H1 (cell line): ENCODE measurements at regions not wholly inside any gene's neighbourhood (a gene's known extent, or its start where the extent isn't known, plus 50 kb on each side); places are given as distances from the start of the nearest gene placed in this dataset.
A peak's percentile ranks its signal among the peaks of the same experiment; 100 is the strongest.

Experiments
- CTCF ChIA-PET: fragments of 300-600 bp; sonication (Branson Sonifier 250); formaldehyde crosslinking; loops from one replicate; lab custom pipeline; 2021; ENCODE audit not compliant: partially characterized antibody; lab: Charles Lee
- POLR2A ChIA-PET: fragments of 300-600 bp; sonication (Branson Sonifier 250); formaldehyde crosslinking; loops from one replicate; lab custom pipeline; 2021; ENCODE audit warnings: inconsistent platforms; ENCODE audit not compliant: partially characterized antibody; lab: Charles Lee
- DNase-seq, 2 experiments: peaks; one replicate each; pipeline versions ENCODE4 v3.0.0 to v3.0.0-alpha.2; 2010 to 2022; ENCODE audit warnings: low spot score in 2 of 2, low read depth in 1 of 2, mixed read lengths in 1 of 2
- FAIRE-seq: peaks from 2 replicates; lab custom pipeline; 2011; peaks lifted over from hg19 to GRCh38; lab: Jason Lieb, UNC
- H2AFZ ChIP-seq: 2 replicates; pipeline ENCODE4 v1.8.1; 2012; ENCODE audit warnings: low read length, inconsistent platforms
- H2AK5ac ChIP-seq: 2 replicates; pipeline ENCODE4 v1.6.1; 2013; ENCODE audit warnings: low read depth, low read length
- H2BK120ac ChIP-seq: replicated peaks from 2 replicates; pipeline ENCODE3; 2013; ENCODE audit warnings: low read depth, low read length, inconsistent platforms
- H2BK12ac ChIP-seq: 2 replicates; pipeline ENCODE4 v1.6.1; 2013; ENCODE audit warnings: low read depth, low read length
- H2BK15ac ChIP-seq: 2 replicates; pipeline ENCODE4 v1.6.1; 2013; ENCODE audit warnings: low read length
- H2BK20ac ChIP-seq: 2 replicates; pipeline ENCODE4 v1.6.1; 2013; ENCODE audit warnings: low read length
- H2BK5ac ChIP-seq: 2 replicates; pipeline ENCODE4 v1.6.1; 2013; ENCODE audit warnings: low read depth, low read length
- H3K14ac ChIP-seq: 2 replicates; pipeline ENCODE4 v1.6.1; 2013; ENCODE audit warnings: inconsistent platforms; ENCODE audit not compliant: insufficient read length
- H3K18ac ChIP-seq: 2 replicates; pipeline ENCODE4 v1.6.1; 2013; ENCODE audit warnings: low read length; ENCODE audit errors: extremely low read depth
- H3K23ac ChIP-seq: 2 replicates; pipeline ENCODE4 v1.6.1; 2013; ENCODE audit warnings: inconsistent platforms; ENCODE audit not compliant: insufficient read length
- H3K23me2 ChIP-seq: 2 replicates; pipeline ENCODE4 v1.6.1; 2013; ENCODE audit warnings: low read depth, low read length
- H3K27ac ChIP-seq: 2 replicates; pipeline ENCODE4 v1.6.1; 2011; ENCODE audit warnings: low read depth, low read length, inconsistent platforms
- H3K27me3 ChIP-seq, 4 experiments: replicated peaks in 1 of 4; 1 replicate in 1 of 4; 2 replicates in 3 of 4; pipeline versions ENCODE4 v1.6.1 to v1.8.1; 2011 to 2013; ENCODE audit warnings: low read length in 3 of 4, mild to moderate bottlenecking in 3 of 4, inconsistent platforms in 2 of 4, mixed read lengths in 2 of 4, moderate library complexity in 1 of 4; ENCODE audit not compliant: control insufficient read depth in 3 of 4, insufficient read depth in 3 of 4; ENCODE audit errors: extremely low read depth in 1 of 4
- H3K36me3 ChIP-seq, 4 experiments: 2 replicates each; pipeline versions ENCODE4 v1.6.1 to v1.8.1; 2011 to 2013; ENCODE audit warnings: mild to moderate bottlenecking in 4 of 4, low read length in 3 of 4, moderate library complexity in 2 of 4, control low read depth in 1 of 4, inconsistent platforms in 1 of 4; ENCODE audit not compliant: insufficient read depth in 4 of 4, control insufficient read depth in 2 of 4
- H3K4ac ChIP-seq: replicated peaks from 2 replicates; pipeline ENCODE3; 2013; ENCODE audit warnings: low read length, low read depth, mixed read lengths, inconsistent platforms; ENCODE audit not compliant: insufficient read length
- H3K4me1 ChIP-seq, 4 experiments: replicated peaks in 1 of 4; 1 replicate in 1 of 4; 2 replicates in 3 of 4; pipeline versions ENCODE4 v1.6.1 to v1.8.1; 2011 to 2013; ENCODE audit warnings: low read length in 3 of 4, inconsistent platforms in 2 of 4, mixed read lengths in 1 of 4; ENCODE audit not compliant: insufficient read depth in 4 of 4, control insufficient read depth in 3 of 4
- H3K4me2 ChIP-seq, 2 experiments: 2 replicates each; pipeline versions ENCODE4 v1.6.1 to v1.8.1; 2011 to 2013; ENCODE audit warnings: low read depth in 2 of 2, low read length in 2 of 2, control low read depth in 1 of 2, inconsistent platforms in 1 of 2, mild to moderate bottlenecking in 1 of 2; ENCODE audit not compliant: insufficient read depth in 1 of 2
- H3K4me3 ChIP-seq, 4 experiments: fragments of 200-600, 300-600 bp in 1 of 4; sonication (generic), shearing (Covaris generic), sonication (Bioruptor Twin) in 1 of 4; 2 replicates each; pipeline versions ENCODE4 v1.5.1 to v1.8.1; 2011 to 2016; ENCODE audit warnings: low read length in 4 of 4, low read depth in 3 of 4, control low read depth in 2 of 4, inconsistent platforms in 2 of 4, mild to moderate bottlenecking in 2 of 4, mixed read lengths in 1 of 4, moderate library complexity in 1 of 4; ENCODE audit not compliant: insufficient read depth in 2 of 4; ENCODE audit errors: extremely low read depth in 1 of 4
- H3K56ac ChIP-seq: replicated peaks from 2 replicates; pipeline ENCODE3; 2013; ENCODE audit warnings: low read depth, mild to moderate bottlenecking, mixed read lengths, low read length, inconsistent platforms; ENCODE audit not compliant: insufficient read length
- H3K79me1 ChIP-seq: 2 replicates; pipeline ENCODE4 v1.6.1; 2013; ENCODE audit warnings: low read depth, low read length, control low read depth
- H3K79me2 ChIP-seq, 2 experiments: 2 replicates each; pipeline versions ENCODE4 v1.6.1 to v1.8.1; 2012 to 2013; ENCODE audit warnings: low read length in 2 of 2, mild to moderate bottlenecking in 2 of 2, inconsistent platforms in 1 of 2; ENCODE audit not compliant: insufficient read depth in 2 of 2, control insufficient read depth in 1 of 2
- H3K9ac ChIP-seq, 4 experiments: replicated peaks in 1 of 4; 1 replicate in 1 of 4; 2 replicates in 3 of 4; pipeline versions ENCODE4 v1.6.1 to v1.8.1; 2011 to 2013; ENCODE audit warnings: low read depth in 3 of 4, low read length in 3 of 4, control low read depth in 2 of 4, mild to moderate bottlenecking in 2 of 4, moderate library complexity in 2 of 4, inconsistent platforms in 1 of 4; ENCODE audit errors: extremely low read depth in 1 of 4
- H3K9me3 ChIP-seq, 2 experiments: 2 replicates each; pipeline versions ENCODE4 v1.6.1 to v1.8.1; 2012 to 2013; ENCODE audit warnings: mild to moderate bottlenecking in 2 of 2, moderate library complexity in 2 of 2, control low read depth in 1 of 2, inconsistent platforms in 1 of 2, low read depth in 1 of 2, low read length in 1 of 2, mixed read lengths in 1 of 2; ENCODE audit not compliant: insufficient read depth in 2 of 2
- H4K20me1 ChIP-seq, 2 experiments: replicated peaks in 1 of 2; 2 replicates each; pipeline versions ENCODE3 to v1.8.1; 2011 to 2013; ENCODE audit warnings: inconsistent platforms in 2 of 2, low read length in 2 of 2, mild to moderate bottlenecking in 1 of 2; ENCODE audit not compliant: insufficient read depth in 2 of 2, control insufficient read depth in 1 of 2
- H4K5ac ChIP-seq: 2 replicates; pipeline ENCODE4 v1.6.1; 2013; ENCODE audit warnings: low read length, low read depth, mixed read lengths, inconsistent platforms; ENCODE audit not compliant: insufficient read length
- H4K8ac ChIP-seq: 2 replicates; pipeline ENCODE4 v1.8.0; 2013; ENCODE audit warnings: mild to moderate bottlenecking, moderate library complexity, low read length, inconsistent platforms; ENCODE audit not compliant: insufficient read depth; ENCODE audit errors: extremely low read depth
- H4K91ac ChIP-seq: replicated peaks from 2 replicates; pipeline ENCODE3; 2013; ENCODE audit warnings: low read length, mixed read lengths, inconsistent platforms; ENCODE audit not compliant: insufficient read length
- BACH1 ChIP-seq: IDR thresholded peaks from 2 replicates; pipeline ENCODE4 v1.6.1; 2012; ENCODE audit warnings: low read length, improper control_type of control experiment
- CTCF ChIP-seq, 3 experiments: IDR thresholded peaks; 1 replicate in 2 of 3; 2 replicates in 1 of 3; pipeline versions ENCODE4 v1.5.1 to v1.6.1; 2011; ENCODE audit warnings: low read length in 3 of 3, mild to moderate bottlenecking in 3 of 3, inconsistent platforms in 2 of 3, low read depth in 1 of 3, moderate library complexity in 1 of 3; ENCODE audit not compliant: insufficient read depth in 1 of 3; ENCODE audit errors: control extremely low read depth in 1 of 3
- RAD21 ChIP-seq, 2 experiments: IDR thresholded peaks in 1 of 2; conservative IDR thresholded peaks in 1 of 2; 2 replicates each; pipeline ENCODE4 v1.6.1; 2011; ENCODE audit warnings: low read depth in 2 of 2, low read length in 2 of 2, improper control_type of control experiment in 1 of 2, inconsistent platforms in 1 of 2, mild to moderate bottlenecking in 1 of 2, moderate library complexity in 1 of 2
- TCF12 ChIP-seq: IDR thresholded peaks from 2 replicates; pipeline ENCODE4 v1.6.1; 2011; ENCODE audit warnings: low read depth, mild to moderate bottlenecking, low read length
- WGBS, 2 experiments: shearing (Covaris generic) in 1 of 2; methylation state at CpG; one replicate each; pipeline versions ENCODE4 v1.1.6 to v1.1.7; 2013 to 2015; ENCODE audit warnings: low lambda C conversion rate in 2 of 2, mixed read lengths in 2 of 2, inconsistent platforms in 1 of 2, low coverage in 1 of 2, missing lambda C conversion rate in 1 of 2; ENCODE audit not compliant: insufficient replicate concordance in 2 of 2, insufficient coverage in 1 of 2, insufficient read length in 1 of 2; ENCODE audit errors: extremely low coverage in 1 of 2, missing lambda C conversion rate in 1 of 2; 5-methylcytosine and 5-hydroxymethylcytosine counted together

DNA sequence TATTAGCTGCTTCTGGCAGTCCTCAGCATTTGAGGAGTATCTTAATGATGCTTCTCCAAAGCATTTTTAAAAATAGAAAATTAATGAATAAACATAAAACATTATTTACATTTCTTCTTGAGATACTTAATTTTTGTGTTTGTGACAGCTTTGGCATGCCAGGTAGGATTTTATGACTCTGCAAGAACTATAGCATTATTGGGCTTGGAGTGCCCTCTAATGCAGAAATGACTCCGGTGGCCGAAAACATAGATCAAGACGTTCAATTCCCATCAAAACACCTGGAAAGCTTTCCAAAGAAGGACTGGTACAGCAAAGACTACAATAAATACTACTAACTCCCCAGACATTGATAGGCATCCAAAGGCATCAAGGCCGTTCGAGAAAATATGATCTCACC is 366.4 kb upstream of the CXADR start:
- Histone ChIP-seq H3K4me2 (no peak overlapping the region), H2BK12ac (no peak overlapping the region), H3K14ac (no peak overlapping the region), H4K20me1 (no peaks in the 10 kb centered on the region), H3K36me3 (no peaks in the 10 kb centered on the region), H2BK15ac (no peak overlapping the region), H2AFZ (no peak overlapping the region), H2AK5ac (no peak overlapping the region), H3K27me3 (no peaks in the 10 kb centered on the region), H4K5ac (no peak overlapping the region), H3K79me2 (no peaks in the 10 kb centered on the region), H3K9ac (no peak overlapping the region), H3K79me1 (no peaks in the 10 kb centered on the region), H3K4me1 (no peaks in the 10 kb centered on the region), H3K4me3 (no peak overlapping the region), H3K23me2 (no peaks in the 10 kb centered on the region), H2BK120ac (no peak overlapping the region), H3K56ac (no peak overlapping the region), H3K9me3 (no peaks in the 10 kb centered on the region), H2BK20ac (no peak overlapping the region), H3K23ac (no peak overlapping the region), H3K18ac (no peak overlapping the region), H3K27ac (no peak overlapping the region), H4K8ac (no peak overlapping the region), H4K91ac (no peak overlapping the region), H2BK5ac (no peak overlapping the region), H3K4ac (no peak overlapping the region)
- ChIA-PET CTCF (interaction anchor here (0.6 to 1.3 kb wide), 3 partner anchors 95 to 660 kb away, joined by 3 to 7 read pairs (median 3); no protein-coding TSS in a partner anchor), POLR2A (no interaction called here)
- FAIRE-seq (no peak), DNase-seq (no peak)
- TF ChIP-seq BACH1 (0 out of 2 replicates have a peak, but pooled peaks have one; percentile 56), TCF12 (no peak), RAD21 (IDR thresholded peaks at IDR 0.05 in 1 of 2, conservative IDR thresholded peaks at IDR 0.05 in 1 of 2; ENCODE audit: low read depth in 2 of 2, low read length in 2 of 2) (peak; percentile 73 to 83), CTCF (IDR thresholded peaks at IDR 0.05; ENCODE audit: control extremely low read depth in 1 of 3, insufficient read depth in 1 of 3, low read depth in 1 of 3, low read length in 3 of 3) (peak in 2 of 3 experiments; percentile 31 to 48; a peak in 2 of 4 replicates)
- WGBS, 2 experiments, result 86% methylated on average over 5 of the region's 5 CpGs; no CpG with 5 or more reads in 1 of the 2 experiments
